ENCODE measurements at regions not wholly inside any gene's neighbourhood (a gene's known extent, or its start where the extent isn't known, plus 50 kb on each side); places are given as distances from the start of the nearest gene placed in this dataset.

DNA sequence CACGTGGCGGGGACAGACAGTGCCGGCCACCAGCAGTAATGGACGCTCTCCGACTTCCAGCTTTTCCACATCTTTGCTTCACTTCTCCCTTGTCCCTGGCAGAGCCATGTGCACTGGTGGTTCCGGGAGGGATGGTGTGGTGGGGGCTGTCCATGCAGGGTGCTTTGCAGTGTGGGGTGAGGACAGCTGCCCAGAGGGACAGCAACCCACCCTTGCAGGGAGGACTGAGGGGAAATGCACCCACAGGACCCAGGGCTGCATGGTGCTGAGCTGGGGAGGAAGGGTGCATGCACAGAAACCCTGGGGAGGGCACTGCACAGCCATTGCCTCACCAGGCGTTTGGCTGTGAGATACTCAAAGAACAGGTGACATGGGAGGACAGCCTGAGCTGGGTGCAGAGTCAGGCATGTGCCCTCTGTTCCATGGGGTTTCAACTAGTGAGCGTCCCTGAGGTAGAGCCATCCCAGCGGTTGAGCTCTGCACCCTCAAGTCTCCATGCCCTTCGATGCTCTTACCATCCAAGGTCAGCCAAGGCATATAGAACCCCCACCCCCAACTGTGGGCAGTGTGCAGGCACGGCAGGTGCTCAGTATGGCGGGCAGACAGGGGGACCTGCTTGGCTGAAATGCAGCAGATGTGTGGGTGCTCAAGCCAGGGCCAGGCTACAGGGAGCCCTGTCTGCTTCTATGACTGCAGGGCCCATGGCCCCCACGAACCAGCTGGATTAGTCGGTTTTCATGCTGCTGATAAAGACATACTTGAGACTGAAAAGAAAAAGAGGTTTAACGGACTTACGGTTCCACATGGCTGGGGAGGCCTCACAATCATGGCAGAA lies 239.7 kb downstream of the TTLL2 start:
- TF ChIP-seq, protein P1, sequence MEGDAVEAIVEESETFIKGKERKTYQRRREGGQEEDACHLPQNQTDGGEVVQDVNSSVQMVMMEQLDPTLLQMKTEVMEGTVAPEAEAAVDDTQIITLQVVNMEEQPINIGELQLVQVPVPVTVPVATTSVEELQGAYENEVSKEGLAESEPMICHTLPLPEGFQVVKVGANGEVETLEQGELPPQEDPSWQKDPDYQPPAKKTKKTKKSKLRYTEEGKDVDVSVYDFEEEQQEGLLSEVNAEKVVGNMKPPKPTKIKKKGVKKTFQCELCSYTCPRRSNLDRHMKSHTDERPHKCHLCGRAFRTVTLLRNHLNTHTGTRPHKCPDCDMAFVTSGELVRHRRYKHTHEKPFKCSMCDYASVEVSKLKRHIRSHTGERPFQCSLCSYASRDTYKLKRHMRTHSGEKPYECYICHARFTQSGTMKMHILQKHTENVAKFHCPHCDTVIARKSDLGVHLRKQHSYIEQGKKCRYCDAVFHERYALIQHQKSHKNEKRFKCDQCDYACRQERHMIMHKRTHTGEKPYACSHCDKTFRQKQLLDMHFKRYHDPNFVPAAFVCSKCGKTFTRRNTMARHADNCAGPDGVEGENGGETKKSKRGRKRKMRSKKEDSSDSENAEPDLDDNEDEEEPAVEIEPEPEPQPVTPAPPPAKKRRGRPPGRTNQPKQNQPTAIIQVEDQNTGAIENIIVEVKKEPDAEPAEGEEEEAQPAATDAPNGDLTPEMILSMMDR (conservative IDR thresholded peaks at IDR 0.05; ENCODE audit: low read depth, low read length) = no peak
- no peak for TF ChIP-seq EZH2 (IDR thresholded peaks at IDR 0.05; ENCODE audit: borderline replicate concordance, low read depth, low read length, poor library complexity, severe bottlenecking)

Measured in A673 (cell line).